Loucy (cell line): ENCODE measurements at regions not wholly inside any gene's neighbourhood (a gene's known extent, or its start where the extent isn't known, plus 50 kb on each side); places are given as distances from the start of the nearest gene placed in this dataset.

ENCODE experiments used
- H2AFZ ChIP-seq: fragments of 200-600 bp; sonication (generic); 2 replicates; pipeline ENCODE4 v1.6.0; 2016; ENCODE audit warnings: antibody characterized with exemption, mild to moderate bottlenecking, low read length, moderate library complexity
- H3F3A ChIP-seq: fragments of 200-600 bp; 2 replicates; pipeline ENCODE4 v1.6.0; 2016; ENCODE audit warnings: antibody characterized with exemption, low read depth, mild to moderate bottlenecking
- H3K27me3 ChIP-seq: fragments of 200-600 bp; sonication (generic); 2 replicates; pipeline ENCODE4 v1.6.1; 2014; ENCODE audit warnings: low read length, mild to moderate bottlenecking; ENCODE audit not compliant: insufficient read depth, poor library complexity, severe bottlenecking
- H3K36me3 ChIP-seq: fragments of 200-600 bp; sonication (generic); 2 replicates; pipeline ENCODE4 v1.6.1; 2016; ENCODE audit warnings: low read length; ENCODE audit not compliant: insufficient read depth
- H3K4me1 ChIP-seq: fragments of 200-600 bp; sonication (generic); 2 replicates; pipeline ENCODE4 v1.5.1; 2014; ENCODE audit warnings: low read length, mild to moderate bottlenecking; ENCODE audit not compliant: insufficient read depth, poor library complexity, severe bottlenecking
- H3K4me2 ChIP-seq: fragments of 200-600 bp; sonication (generic); 2 replicates; pipeline ENCODE4 v1.6.0; 2014; ENCODE audit warnings: antibody characterized with exemption, low read length, low read depth, mild to moderate bottlenecking; ENCODE audit not compliant: poor library complexity, severe bottlenecking
- H3K4me3 ChIP-seq: fragments of 200-600 bp; sonication (generic); 2 replicates; pipeline ENCODE4 v1.5.1; 2014; ENCODE audit warnings: low read length, mild to moderate bottlenecking, mixed read lengths; ENCODE audit not compliant: poor library complexity, severe bottlenecking
- H3K79me2 ChIP-seq: fragments of 200-600 bp; sonication (generic); 2 replicates; pipeline ENCODE4 v1.6.1; 2014; ENCODE audit warnings: low read length; ENCODE audit not compliant: insufficient read depth
- H3K9ac ChIP-seq: fragments of 200-600 bp; sonication (generic); 2 replicates; pipeline ENCODE4 v1.6.0; 2014; ENCODE audit warnings: mild to moderate bottlenecking, low read depth, low read length, moderate library complexity; ENCODE audit not compliant: poor library complexity, severe bottlenecking
- H3K9me2 ChIP-seq: fragments of 200-600 bp; sonication (generic); replicated peaks from 2 replicates; pipeline ENCODE4 v1.6.1; 2016; ENCODE audit warnings: low read depth, low read length, mixed read lengths
- H3K9me3 ChIP-seq: fragments of 200-600 bp; sonication (generic); 2 replicates; pipeline ENCODE4 v1.6.1; 2014; ENCODE audit warnings: mild to moderate bottlenecking, antibody characterized with exemption, low read length, low read depth; ENCODE audit not compliant: insufficient read depth
- H4K20me1 ChIP-seq: fragments of 200-600 bp; sonication (generic); 2 replicates; pipeline ENCODE4 v1.6.0; 2014; ENCODE audit warnings: antibody characterized with exemption, low read length, mild to moderate bottlenecking; ENCODE audit not compliant: insufficient read depth, poor library complexity, severe bottlenecking
- CTCF ChIP-seq: fragments of 200-600 bp; sonication (generic); conservative IDR thresholded peaks from 2 replicates; pipeline ENCODE4 v1.5.1; 2014; ENCODE audit warnings: mild to moderate bottlenecking, antibody characterized with exemption, low read length
- EZH2phosphoT487 ChIP-seq: fragments of 200-600 bp; IDR thresholded peaks from 2 replicates; pipeline ENCODE4 v1.6.1; 2018; ENCODE audit warnings: antibody characterized with exemption, mild to moderate bottlenecking, moderate library complexity, borderline replicate concordance

GRCh38 chr6:120569714-120570113 lies 764.6 kb downstream of the TBC1D32 start:
- TF ChIP-seq EZH2phosphoT487, result no peak
- Histone ChIP-seq H3K9ac (no peak overlapping the region), H3K36me3 (no peaks in the 10 kb centered on the region), H3K4me2 (no peak overlapping the region), H3K4me3 (no peak overlapping the region), H3K4me1 (no peaks in the 10 kb centered on the region), H3K9me2 (no peaks in the 10 kb centered on the region), H4K20me1 (no peaks in the 10 kb centered on the region), H3K27me3 (no peaks in the 10 kb centered on the region), H3K9me3 (no peaks in the 10 kb centered on the region), H2AFZ (no peak overlapping the region), H3F3A (no peaks in the 10 kb centered on the region), H3K79me2 (no peaks in the 10 kb centered on the region)

GRCh38 chr6:120564779-120565178 lies 769.5 kb downstream of the TBC1D32 start:
- Histone ChIP-seq H3K79me2 (no peaks in the 10 kb centered on the region), H3K4me1 (no peaks in the 10 kb centered on the region), H3K9me3 (no peaks in the 10 kb centered on the region), H3K4me3 (no peak overlapping the region), H2AFZ (no peak overlapping the region), H3K9ac (no peak overlapping the region), H3K27me3 (no peaks in the 10 kb centered on the region), H3K36me3 (no peaks in the 10 kb centered on the region), H3K9me2 (no peaks in the 10 kb centered on the region), H3K4me2 (no peak overlapping the region), H3F3A (no peaks in the 10 kb centered on the region), H4K20me1 (no peaks in the 10 kb centered on the region)
- TF ChIP-seq EZH2phosphoT487 (no peak), CTCF (no peak)

- H3K4me1 ChIP-seq, result no peaks in the 10 kb centered on the region
- no peaks in the 10 kb centered on the region for H3F3A ChIP-seq
- H3K27me3 ChIP-seq, result no peaks in the 10 kb centered on the region
- H3K4me2 ChIP-seq, result no peak overlapping the region
- no peak overlapping the region for H2AFZ ChIP-seq
- TF ChIP-seq CTCF, result no peak
- TF ChIP-seq EZH2phosphoT487, result no peak
- H3K4me3 ChIP-seq, result no peak overlapping the region
- no peaks in the 10 kb centered on the region for H3K36me3 ChIP-seq
- H3K79me2 ChIP-seq, result no peaks in the 10 kb centered on the region
- no peaks in the 10 kb centered on the region for H3K9me3 ChIP-seq
- no peaks in the 10 kb centered on the region for H3K9me2 ChIP-seq
- no peak overlapping the region for H3K9ac ChIP-seq
- no peaks in the 10 kb centered on the region for H4K20me1 ChIP-seq
These were observed 776.0 kb downstream of the TBC1D32 start for GRCh38 chr6:120558294-120558693.

- Histone ChIP-seq H3K4me3 (no peak overlapping the region), H3K9me3 (no peaks in the 10 kb centered on the region), H3K9me2 (no peaks in the 10 kb centered on the region), H3K4me1 (no peaks in the 10 kb centered on the region), H3K27me3 (no peaks in the 10 kb centered on the region), H3K4me2 (no peak overlapping the region), H2AFZ (no peak overlapping the region), H3K79me2 (no peaks in the 10 kb centered on the region), H4K20me1 (no peaks in the 10 kb centered on the region), H3K36me3 (no peaks in the 10 kb centered on the region), H3K9ac (no peak overlapping the region), H3F3A (no peaks in the 10 kb centered on the region)
- TF ChIP-seq EZH2phosphoT487 (no peak), CTCF (no peak)
These were observed 776.7 kb downstream of the TBC1D32 start for GRCh38 chr6:120557554-120557953.
